ENCODE measurements at regions not wholly inside any gene's neighbourhood (a gene's known extent, or its start where the extent isn't known, plus 50 kb on each side); places are given as distances from the start of the nearest gene placed in this dataset.

GRCh38 chr4:104365618-104366017, 129.1 kb downstream of the CXXC4 start:
- H2BK20ac ChIP-seq (ENCODE audit: low read depth, low read length, poor library complexity, severe bottlenecking), result no peak overlapping the region
- H3K14ac ChIP-seq (ENCODE audit: insufficient read depth, low read length), result no peak overlapping the region
- no peak overlapping the region for H2AK5ac ChIP-seq (ENCODE audit: insufficient read length, low read length)
- no peaks in the 10 kb centered on the region; a peak in 1 of 5 replicates for H3K9me3 Mint-ChIP-seq
- H3T11ph ChIP-seq (ENCODE audit: low read length), result no peak overlapping the region
- no peak overlapping the region for H3K4me2 ChIP-seq (ENCODE audit: insufficient read depth, insufficient read length, low read length)
- H3K27me3 ChIP-seq (ENCODE audit: insufficient read depth, low read length), result no peaks in the 10 kb centered on the region
- H2BK12ac ChIP-seq (ENCODE audit: insufficient read length, low read depth, low read length), result no peak overlapping the region
- H3K9ac ChIP-seq (ENCODE audit: extremely low read depth, insufficient read length, low read length), result no peak overlapping the region
- no peak overlapping the region for H4K8ac ChIP-seq (replicated peaks; ENCODE audit: insufficient read length, low read depth, low read length)
- H3K4me1 ChIP-seq (ENCODE audit: insufficient read depth, low read length), result no peaks in the 10 kb centered on the region
- H3K27me3 Mint-ChIP-seq (ENCODE audit: low read depth), result no peaks in the 10 kb centered on the region
- H3K27ac Mint-ChIP-seq, result no peak overlapping the region
- H3K4ac ChIP-seq (ENCODE audit: low read depth, low read length), result no peak overlapping the region
- no peak overlapping the region for H3K27ac ChIP-seq (ENCODE audit: insufficient read length, low read depth, low read length)
- H4K5ac ChIP-seq (ENCODE audit: insufficient read length, low read depth, low read length), result no peak overlapping the region
- no peaks in the 10 kb centered on the region for H3K9me3 ChIP-seq (ENCODE audit: control insufficient read depth, low read depth, low read length)
- no peak overlapping the region for H3K23ac ChIP-seq (ENCODE audit: insufficient read length, low read depth, low read length)
- H2BK120ac ChIP-seq (ENCODE audit: low read depth, low read length, poor library complexity, severe bottlenecking), result no peak overlapping the region
- no peak overlapping the region for H2AFZ ChIP-seq (ENCODE audit: low read length)
- WGBS (ENCODE audit: extremely low coverage, insufficient read length, low lambda C conversion rate), result no CpG with 5 or more reads among the region's 2 CpGs
- TF ChIP-seq CTCF (conservative IDR thresholded peaks at IDR 0.05), result no peak
- H4K20me1 ChIP-seq (ENCODE audit: control insufficient read depth, insufficient read depth, insufficient read length), result no peaks in the 10 kb centered on the region
- H3K36me3 Mint-ChIP-seq (ENCODE audit: insufficient read depth in 1 of 3, low read depth in 3 of 3), result no peaks in the 10 kb centered on the region
- H3K23me2 ChIP-seq (ENCODE audit: insufficient read length, low read depth, low read length, poor library complexity, severe bottlenecking), result no peaks in the 10 kb centered on the region
- no peak overlapping the region for H2BK15ac ChIP-seq (ENCODE audit: low read depth, low read length)
- H3K4me1 Mint-ChIP-seq, result no peaks in the 10 kb centered on the region
- no peak overlapping the region for H4K91ac ChIP-seq (ENCODE audit: insufficient read length, low read depth, low read length)
- no peaks in the 10 kb centered on the region for H3K79me1 ChIP-seq (ENCODE audit: insufficient read depth, low read depth, low read length, poor library complexity, severe bottlenecking)
- DNase-seq, result no peak
- H2BK5ac ChIP-seq (ENCODE audit: insufficient read length, low read length), result no peak overlapping the region
- no peak overlapping the region for H3K18ac ChIP-seq (ENCODE audit: insufficient read length, low read depth, low read length)
- H3K79me2 ChIP-seq (ENCODE audit: insufficient read depth, low read length), result no peaks in the 10 kb centered on the region
- H3K56ac ChIP-seq (ENCODE audit: insufficient read length, low read depth, low read length), result no peak overlapping the region
- no peak overlapping the region for H3K4me3 Mint-ChIP-seq

All from H9 (cell line).